Brain microvascular endothelial cell (primary cell): ENCODE measurements at regions not wholly inside any gene's neighbourhood (a gene's known extent, or its start where the extent isn't known, plus 50 kb on each side); places are given as distances from the start of the nearest gene placed in this dataset.

Experiments used
- DNase-seq: peaks from one replicate; pipeline ENCODE4 v3.0.0-alpha.2; 2020
- H3K27ac ChIP-seq: fragments of 250-450 bp; sonication (Bioruptor Pico); 2 replicates; pipeline ENCODE4 v1.5.1; 2020; ENCODE audit warnings: mild to moderate bottlenecking, moderate library complexity
- H3K27me3 ChIP-seq: fragments of 250-450 bp; sonication (Bioruptor Pico); replicated peaks from 2 replicates; pipeline ENCODE4 v1.5.1; 2020; ENCODE audit warnings: mild to moderate bottlenecking
- H3K36me3 ChIP-seq: fragments of 250-450 bp; sonication (Bioruptor Pico); replicated peaks from 2 replicates; pipeline ENCODE4 v1.5.1; 2020; ENCODE audit warnings: mild to moderate bottlenecking
- H3K4me3 ChIP-seq: 2 replicates; pipeline ENCODE4 v1.5.1; 2011; ENCODE audit warnings: low read depth, mild to moderate bottlenecking, control low read depth, low read length, moderate library complexity
- CTCF ChIP-seq: IDR thresholded peaks from 2 replicates; pipeline ENCODE4 v1.5.1; 2011; ENCODE audit warnings: low read depth, mild to moderate bottlenecking, moderate library complexity, low read length, control low read depth, inconsistent platforms; ENCODE audit errors: missing control alignments
- in situ Hi-C: cut with HindIII; loops from 2 replicates; pipeline ENCODE4 v1.10.0; 2017; ENCODE audit warnings: low sequenced_read_pairs, low pct_ligation_motif_present

GRCh38 chr14:30340495-30340894 lies 218.5 kb upstream of the G2E3 start:
- in situ Hi-C loops = no loop called here
- no peak for DNase-seq
- H3K36me3 ChIP-seq = no peaks in the 10 kb centered on the region
- no peak overlapping the region for H3K27ac ChIP-seq
- no peaks in the 10 kb centered on the region for H3K27me3 ChIP-seq
- no peak for TF ChIP-seq CTCF
- no peak overlapping the region for H3K4me3 ChIP-seq

- no peaks in the 10 kb centered on the region for H3K36me3 ChIP-seq
- in situ Hi-C loops = no loop called here
- H3K27ac ChIP-seq = no peak overlapping the region
- no peaks in the 10 kb centered on the region for H3K27me3 ChIP-seq
- no peak for TF ChIP-seq CTCF
- no peak for DNase-seq
- H3K4me3 ChIP-seq = no peak overlapping the region
Observed at GRCh38 chr14:30345511-30345910, 213.4 kb upstream of the G2E3 start.

GRCh38 chr14:30348445-30348844 lies 210.5 kb upstream of the G2E3 start:
- Histone ChIP-seq H3K27ac (no peak overlapping the region), H3K27me3 (no peaks in the 10 kb centered on the region), H3K4me3 (no peak overlapping the region), H3K36me3 (no peaks in the 10 kb centered on the region)
- in situ Hi-C loops = no loop called here
- no peak for TF ChIP-seq CTCF
- no peak for DNase-seq

GRCh38 chr14:30349520-30349919 lies 209.4 kb upstream of the G2E3 start:
- in situ Hi-C loops = no loop called here
- no peaks in the 10 kb centered on the region for H3K36me3 ChIP-seq
- H3K4me3 ChIP-seq = no peak overlapping the region
- H3K27ac ChIP-seq = no peak overlapping the region
- no peak for DNase-seq
- no peak for TF ChIP-seq CTCF
- no peaks in the 10 kb centered on the region for H3K27me3 ChIP-seq

- in situ Hi-C loops = no loop called here
- Histone ChIP-seq H3K4me3 (no peak overlapping the region), H3K27ac (no peak overlapping the region), H3K36me3 (no peaks in the 10 kb centered on the region), H3K27me3 (no peaks in the 10 kb centered on the region)
- DNase-seq = no peak
- TF ChIP-seq CTCF = no peak
Observed at GRCh38 chr14:30354439-30354838, 204.5 kb upstream of the G2E3 start.

- in situ Hi-C loops = no loop called here
- H3K27ac ChIP-seq = no peak overlapping the region
- no peak overlapping the region for H3K4me3 ChIP-seq
- H3K36me3 ChIP-seq = no peaks in the 10 kb centered on the region
- no peak for DNase-seq
- TF ChIP-seq CTCF = no peak
- H3K27me3 ChIP-seq = no peaks in the 10 kb centered on the region
Observed at GRCh38 chr14:30355431-30355913, 203.5 kb upstream of the G2E3 start.
